ENCODE measurements at regions not wholly inside any gene's neighbourhood (a gene's known extent, or its start where the extent isn't known, plus 50 kb on each side); places are given as distances from the start of the nearest gene placed in this dataset.
"Not testable (repeated sequence)": the region's sequence is repeated elsewhere in the genome, so short reads cannot be mapped to it uniquely, and the experiment has no call there.

DNA sequence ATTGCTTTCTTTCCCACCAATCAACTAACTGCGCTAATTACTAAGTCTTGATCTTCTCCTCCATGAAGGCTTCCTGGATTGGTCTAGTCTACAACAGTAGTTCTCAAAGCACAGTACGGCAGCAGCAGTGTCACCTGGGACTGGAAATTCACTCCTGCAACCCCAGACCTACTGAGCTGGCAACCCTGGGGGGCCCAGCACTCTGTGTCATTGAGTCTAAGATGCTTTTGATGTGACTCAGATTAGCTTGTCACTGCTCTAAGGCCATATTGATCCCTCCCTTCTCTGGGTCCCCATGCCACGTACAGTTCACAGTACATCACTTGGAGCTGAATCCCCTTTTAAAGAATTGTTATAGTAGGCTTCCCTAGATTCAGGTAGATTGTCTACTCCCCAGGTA, 65.7 kb upstream of the KMT2C start:
- Mint-ChIP-seq H3K36me3 (ENCODE audit: low read depth) (no peaks in the 10 kb centered on the region), H3K4me1 (ENCODE audit: low read depth) (no peaks in the 10 kb centered on the region), H3K27me3 (ENCODE audit: insufficient read depth) (no peaks in the 10 kb centered on the region; the same call in 1 of the 2 replicates), H3K9me3 (no peaks in the 10 kb centered on the region), H3K27ac (no peak overlapping the region), H3K4me3 (no peak overlapping the region)
- TF ChIP-seq, protein P1, sequence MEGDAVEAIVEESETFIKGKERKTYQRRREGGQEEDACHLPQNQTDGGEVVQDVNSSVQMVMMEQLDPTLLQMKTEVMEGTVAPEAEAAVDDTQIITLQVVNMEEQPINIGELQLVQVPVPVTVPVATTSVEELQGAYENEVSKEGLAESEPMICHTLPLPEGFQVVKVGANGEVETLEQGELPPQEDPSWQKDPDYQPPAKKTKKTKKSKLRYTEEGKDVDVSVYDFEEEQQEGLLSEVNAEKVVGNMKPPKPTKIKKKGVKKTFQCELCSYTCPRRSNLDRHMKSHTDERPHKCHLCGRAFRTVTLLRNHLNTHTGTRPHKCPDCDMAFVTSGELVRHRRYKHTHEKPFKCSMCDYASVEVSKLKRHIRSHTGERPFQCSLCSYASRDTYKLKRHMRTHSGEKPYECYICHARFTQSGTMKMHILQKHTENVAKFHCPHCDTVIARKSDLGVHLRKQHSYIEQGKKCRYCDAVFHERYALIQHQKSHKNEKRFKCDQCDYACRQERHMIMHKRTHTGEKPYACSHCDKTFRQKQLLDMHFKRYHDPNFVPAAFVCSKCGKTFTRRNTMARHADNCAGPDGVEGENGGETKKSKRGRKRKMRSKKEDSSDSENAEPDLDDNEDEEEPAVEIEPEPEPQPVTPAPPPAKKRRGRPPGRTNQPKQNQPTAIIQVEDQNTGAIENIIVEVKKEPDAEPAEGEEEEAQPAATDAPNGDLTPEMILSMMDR (IDR thresholded peaks at IDR 0.05) = no peak
- DNase-seq = no peak

DNA sequence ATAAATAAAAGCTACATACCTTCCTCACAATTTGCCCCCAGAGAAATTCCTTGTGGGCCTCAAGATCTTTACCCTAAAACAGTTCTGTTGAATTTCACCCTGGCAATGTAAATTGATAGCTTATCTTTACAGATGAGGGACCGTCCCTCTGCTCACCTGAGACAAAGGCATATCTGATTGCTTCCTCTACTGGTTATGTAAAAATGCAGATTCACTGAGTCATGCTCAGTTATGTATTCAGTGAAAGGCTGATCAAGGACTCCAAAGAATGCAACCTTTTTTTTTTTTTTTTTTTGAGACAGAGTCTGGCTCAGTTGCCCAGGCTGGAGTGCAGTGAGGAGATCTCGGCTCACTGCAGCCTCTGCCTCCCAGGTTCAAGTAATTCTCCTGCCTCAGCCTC, 64.2 kb upstream of the KMT2C start:
- H3K27ac Mint-ChIP-seq; H3K4me3 Mint-ChIP-seq; H3K27me3 Mint-ChIP-seq (ENCODE audit: insufficient read depth); H3K9me3 Mint-ChIP-seq; H3K36me3 Mint-ChIP-seq (ENCODE audit: low read depth); H3K4me1 Mint-ChIP-seq (ENCODE audit: low read depth); DNase-seq: not testable (repeated sequence)

DNA sequence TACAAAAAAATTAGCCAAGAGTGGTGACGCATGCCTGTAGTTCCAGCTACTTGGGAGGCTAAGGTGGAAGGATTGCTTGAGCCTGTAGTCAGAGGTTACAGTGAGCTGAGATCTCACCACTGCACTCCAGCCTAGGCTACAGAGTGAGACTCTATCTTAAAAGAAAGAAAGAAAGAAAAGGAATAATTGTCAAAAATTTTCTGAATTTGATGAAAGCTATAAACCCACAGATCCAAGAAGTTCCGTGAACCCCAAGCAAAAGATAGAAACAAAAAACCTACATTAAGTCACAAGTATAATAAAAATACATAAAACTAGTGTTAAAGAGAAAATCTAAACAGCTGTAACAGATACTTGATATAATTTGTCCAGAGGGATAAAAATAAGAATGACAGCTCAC, 60.1 kb upstream of the KMT2C start:
- no peaks in the 10 kb centered on the region for H3K36me3 Mint-ChIP-seq (ENCODE audit: low read depth)
- H3K4me3 Mint-ChIP-seq = no peak overlapping the region
- peaks cover 6% of the 10 kb centered on the region for H3K27me3 Mint-ChIP-seq (ENCODE audit: insufficient read depth)
- H3K4me1 Mint-ChIP-seq (ENCODE audit: low read depth) = no peaks in the 10 kb centered on the region
- no peak overlapping the region for H3K27ac Mint-ChIP-seq
- peaks cover 7% of the 10 kb centered on the region for H3K9me3 Mint-ChIP-seq
- TF ChIP-seq, protein P1 (IDR thresholded peaks at IDR 0.05) = no peak
- DNase-seq = no peak

DNA sequence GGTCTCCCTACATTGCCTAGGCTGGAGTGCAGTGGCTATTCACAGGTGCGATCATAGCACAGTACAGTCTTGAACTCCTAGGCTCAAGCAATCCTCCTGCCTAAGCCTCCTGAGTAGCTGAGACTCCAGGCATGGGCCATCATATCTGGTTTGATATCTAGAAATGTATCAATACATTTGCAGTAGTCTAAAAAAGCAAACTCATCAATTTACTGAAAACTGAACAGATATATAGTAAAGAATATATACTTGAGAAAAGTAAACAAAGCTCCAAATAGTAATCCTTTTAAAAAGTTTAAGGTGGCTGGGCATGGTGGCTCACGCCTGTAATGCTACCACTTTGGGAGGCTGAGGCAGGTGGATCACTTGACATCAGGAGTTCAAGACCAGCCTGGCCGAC, 57.1 kb upstream of the KMT2C start:
- no peaks in the 10 kb centered on the region for H3K36me3 Mint-ChIP-seq (ENCODE audit: low read depth)
- TF ChIP-seq, protein P1 (IDR thresholded peaks at IDR 0.05) = no peak
- no peak overlapping the region for H3K4me3 Mint-ChIP-seq
- H3K27me3 Mint-ChIP-seq (ENCODE audit: insufficient read depth) = peaks cover 6% of the 10 kb centered on the region
- H3K9me3 Mint-ChIP-seq = peaks cover 7% of the 10 kb centered on the region
- H3K4me1 Mint-ChIP-seq (ENCODE audit: low read depth) = no peaks in the 10 kb centered on the region
- H3K27ac Mint-ChIP-seq = no peak overlapping the region
- DNase-seq = no peak

DNA sequence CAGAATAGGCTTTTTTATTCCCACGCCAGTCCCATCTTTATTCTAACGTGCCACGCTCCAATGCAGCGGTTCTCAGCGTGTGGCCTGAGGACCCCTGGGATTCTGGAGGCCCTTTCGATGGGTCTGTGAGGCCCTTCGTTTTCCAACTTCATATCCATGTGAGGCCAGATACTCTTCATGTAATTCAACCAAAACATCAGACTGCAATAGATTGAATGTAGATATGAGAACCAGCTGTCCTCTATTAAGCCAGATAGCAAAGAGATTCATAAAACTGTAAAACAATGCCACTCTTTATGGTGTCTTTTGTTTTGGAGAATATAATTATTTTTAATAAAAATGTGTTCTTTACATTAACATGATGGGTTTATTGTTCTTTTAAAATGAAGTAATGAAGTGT, 53.2 kb upstream of the KMT2C start:
- Mint-ChIP-seq H3K9me3 (no peaks in the 10 kb centered on the region), H3K4me1 (ENCODE audit: low read depth) (no peaks in the 10 kb centered on the region), H3K4me3 (no peak overlapping the region), H3K27ac (no peak overlapping the region), H3K27me3 (ENCODE audit: insufficient read depth) (peaks cover 4% of the 10 kb centered on the region; the same call in 1 of the 2 replicates), H3K36me3 (ENCODE audit: low read depth) (no peaks in the 10 kb centered on the region)
- TF ChIP-seq, protein P1 (IDR thresholded peaks at IDR 0.05) = no peak
- no peak for DNase-seq

DNA sequence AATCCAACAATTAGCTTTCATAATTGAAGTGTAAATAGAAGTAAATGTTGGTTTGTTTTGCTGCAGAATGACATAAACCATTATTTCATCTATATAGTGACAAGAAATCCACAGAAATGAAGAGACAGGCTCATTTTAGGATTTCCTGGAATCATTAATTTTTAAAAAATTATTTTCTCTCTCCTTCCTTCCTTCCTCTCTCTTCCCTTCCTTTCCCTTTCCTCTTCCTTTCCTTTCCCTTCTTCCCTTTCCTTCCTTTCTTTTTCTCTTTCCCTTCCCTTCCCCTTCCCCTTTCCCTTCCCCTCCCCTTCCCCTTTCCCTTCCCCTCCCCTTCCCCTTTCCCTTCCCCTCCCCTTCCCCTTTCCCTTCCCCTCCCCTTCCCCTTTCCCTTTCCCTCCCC, 51.2 kb upstream of the KMT2C start:
- Mint-ChIP-seq H3K4me3 (no peak overlapping the region), H3K9me3 (no peaks in the 10 kb centered on the region)
- DNase-seq = no peak

More for the DNA sequence above, 51.2 kb upstream of the KMT2C start:
- H3K36me3 Mint-ChIP-seq (ENCODE audit: low read depth) = no peaks in the 10 kb centered on the region
- no peak overlapping the region for H3K27ac Mint-ChIP-seq
- TF ChIP-seq, protein P1 (IDR thresholded peaks at IDR 0.05) = no peak
- peaks cover 2% of the 10 kb centered on the region; the same call in 1 of the 2 replicates for H3K27me3 Mint-ChIP-seq (ENCODE audit: insufficient read depth)
- H3K4me1 Mint-ChIP-seq (ENCODE audit: low read depth) = no peaks in the 10 kb centered on the region

Measured in HFFc6 (cell line).